ENCODE measurements at regions not wholly inside any gene's neighbourhood (a gene's known extent, or its start where the extent isn't known, plus 50 kb on each side); places are given as distances from the start of the nearest gene placed in this dataset.

GRCh38 chr6:104201557-104201956 lies 658.2 kb downstream of the HACE1 start:
- ATAC-seq (no peak), DNase-seq (ENCODE audit: low read depth, low spot score) (no peak)
- no TSS peak for BruUV-seq (replicated peaks)
- Histone ChIP-seq H3K9me3 (ENCODE audit: control insufficient read depth, insufficient read depth, low read depth, low read length) (no peaks in the 10 kb centered on the region), H3K4me1 (ENCODE audit: control insufficient read depth, insufficient read depth, low read length) (no peaks in the 10 kb centered on the region), H3K27ac (ENCODE audit: low read length) (no peak overlapping the region), H3K36me3 (ENCODE audit: control insufficient read depth, insufficient read depth, low read length) (no peaks in the 10 kb centered on the region), H3K4me3 (ENCODE audit: low read depth in 2 of 2, low read length in 2 of 2) (no peak overlapping the region), H3K27me3 (ENCODE audit: control insufficient read depth, insufficient read depth, low read length) (no peaks in the 10 kb centered on the region)
- ChIA-PET CTCF (no interaction called here), POLR2A (no interaction called here)
- TF ChIP-seq REST (IDR thresholded peaks at IDR 0.05; ENCODE audit: insufficient read depth in 1 of 2, low read depth in 2 of 2, low read length in 1 of 2) = no peak
- in situ Hi-C loops (cut with HindIII; ENCODE audit: low pct_unique_long_range_greater_than_20kb, low sequenced_read_pairs) = no loop called here
- intact Hi-C loops (cut with micrococcal nuclease; ENCODE audit: unreplicated experiment) = no loop called here

GRCh38 chr6:104187616-104188015 lies 672.1 kb downstream of the HACE1 start:
- Histone ChIP-seq H3K36me3 (ENCODE audit: control insufficient read depth, insufficient read depth, low read length) (no peaks in the 10 kb centered on the region), H3K27ac (ENCODE audit: low read length) (no peak overlapping the region), H3K4me1 (ENCODE audit: control insufficient read depth, insufficient read depth, low read length) (no peaks in the 10 kb centered on the region), H3K27me3 (ENCODE audit: control insufficient read depth, insufficient read depth, low read length) (no peaks in the 10 kb centered on the region), H3K4me3 (ENCODE audit: low read depth in 2 of 2, low read length in 2 of 2) (no peak overlapping the region), H3K9me3 (ENCODE audit: control insufficient read depth, insufficient read depth, low read depth, low read length) (no peaks in the 10 kb centered on the region)
- no peak for ATAC-seq
- in situ Hi-C loops (cut with HindIII; ENCODE audit: low pct_unique_long_range_greater_than_20kb, low sequenced_read_pairs) (no loop called here), intact Hi-C loops (cut with micrococcal nuclease; ENCODE audit: unreplicated experiment) (no loop called here)
- TF ChIP-seq, protein P1, sequence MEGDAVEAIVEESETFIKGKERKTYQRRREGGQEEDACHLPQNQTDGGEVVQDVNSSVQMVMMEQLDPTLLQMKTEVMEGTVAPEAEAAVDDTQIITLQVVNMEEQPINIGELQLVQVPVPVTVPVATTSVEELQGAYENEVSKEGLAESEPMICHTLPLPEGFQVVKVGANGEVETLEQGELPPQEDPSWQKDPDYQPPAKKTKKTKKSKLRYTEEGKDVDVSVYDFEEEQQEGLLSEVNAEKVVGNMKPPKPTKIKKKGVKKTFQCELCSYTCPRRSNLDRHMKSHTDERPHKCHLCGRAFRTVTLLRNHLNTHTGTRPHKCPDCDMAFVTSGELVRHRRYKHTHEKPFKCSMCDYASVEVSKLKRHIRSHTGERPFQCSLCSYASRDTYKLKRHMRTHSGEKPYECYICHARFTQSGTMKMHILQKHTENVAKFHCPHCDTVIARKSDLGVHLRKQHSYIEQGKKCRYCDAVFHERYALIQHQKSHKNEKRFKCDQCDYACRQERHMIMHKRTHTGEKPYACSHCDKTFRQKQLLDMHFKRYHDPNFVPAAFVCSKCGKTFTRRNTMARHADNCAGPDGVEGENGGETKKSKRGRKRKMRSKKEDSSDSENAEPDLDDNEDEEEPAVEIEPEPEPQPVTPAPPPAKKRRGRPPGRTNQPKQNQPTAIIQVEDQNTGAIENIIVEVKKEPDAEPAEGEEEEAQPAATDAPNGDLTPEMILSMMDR (IDR thresholded peaks at IDR 0.05) = no peak
- no peak for TF ChIP-seq REST (IDR thresholded peaks at IDR 0.05; ENCODE audit: insufficient read depth in 1 of 2, low read depth in 2 of 2, low read length in 1 of 2)
- TF ChIP-seq SIN3A (IDR thresholded peaks at IDR 0.05; ENCODE audit: borderline replicate concordance, insufficient read depth, low read depth, low read length) = no peak
- no peak for TF ChIP-seq POLR2AphosphoS5 (IDR thresholded peaks at IDR 0.05; ENCODE audit: low read depth, low read length)
- no peak for TF ChIP-seq TCF7L2 (IDR thresholded peaks at IDR 0.05; ENCODE audit: low read depth, low read length)
- ChIA-PET POLR2A (no interaction called here), CTCF (no interaction called here)
- DNase-seq (ENCODE audit: low read depth, low spot score) = no peak
- BruUV-seq (replicated peaks) = no TSS peak

Data from Panc1 (cell line).